PC-3 (cell line): ENCODE measurements at regions not wholly inside any gene's neighbourhood (a gene's known extent, or its start where the extent isn't known, plus 50 kb on each side); places are given as distances from the start of the nearest gene placed in this dataset.

ENCODE experiments used
- ATAC-seq: fragments of 200-7000 bp; cut with Tn5 transposase; 2 replicates; pipeline ENCODE4 v1.9.1; 2020; ENCODE audit warnings: mild to moderate bottlenecking, moderate library complexity
- BruUV-seq: library from RNA; stranded (reverse); fragments of 400-500 nt; replicated peaks from 2 replicates; lab custom pipeline; 2021; lab: Mats Ljungman, UMichigan
- CTCF ChIA-PET: fragments of 300-600 bp; sonication (Branson Sonifier 250); formaldehyde crosslinking; loops from one replicate; lab custom pipeline; 2022; ENCODE audit warnings: antibody characterized with exemption; lab: Charles Lee
- POLR2A ChIA-PET: fragments of 300-600 bp; sonication (Branson Sonifier 250); formaldehyde crosslinking; loops from one replicate; lab custom pipeline; 2022; ENCODE audit warnings: antibody characterized with exemption; ENCODE audit not compliant: unreplicated experiment; lab: Charles Lee
- DNase-seq: peaks from one replicate; pipeline ENCODE4 v3.0.0-alpha.2; 2015
- H2AFZ ChIP-seq: fragments of 300-600 bp; sonication (generic); 2 replicates; pipeline ENCODE4 v1.6.0; 2016; ENCODE audit warnings: antibody characterized with exemption, low read length
- H3F3A ChIP-seq: fragments of 300-600 bp; sonication (generic); one replicate; pipeline ENCODE4 v1.6.0; 2017; ENCODE audit warnings: antibody characterized with exemption, low read length, control low read depth, mild to moderate bottlenecking; ENCODE audit not compliant: unreplicated experiment
- H3K27ac ChIP-seq: fragments of 300-600 bp; sonication (generic); 2 replicates; pipeline ENCODE4 v1.5.1; 2016; ENCODE audit warnings: mild to moderate bottlenecking, low read length
- H3K27me3 ChIP-seq: fragments of 300-600 bp; sonication (generic); 2 replicates; pipeline ENCODE4 v1.6.1; 2016; ENCODE audit warnings: low read length, mixed read lengths
- H3K36me3 ChIP-seq: fragments of 300-600 bp; sonication (generic); 2 replicates; pipeline ENCODE4 v1.6.1; 2016; ENCODE audit warnings: low read depth, mixed run types, low read length, mixed read lengths
- H3K4me1 ChIP-seq: fragments of 300-600 bp; sonication (generic); 2 replicates; pipeline ENCODE4 v1.5.1; 2016; ENCODE audit warnings: low read length; ENCODE audit not compliant: insufficient read depth
- H3K4me2 ChIP-seq: fragments of 300-600 bp; sonication (generic); 2 replicates; pipeline ENCODE4 v1.6.0; 2016; ENCODE audit warnings: low read length
- H3K4me3 ChIP-seq: fragments of 300-600 bp; sonication (generic); 2 replicates; pipeline ENCODE4 v1.5.1; 2016; ENCODE audit warnings: mild to moderate bottlenecking, low read length, mixed read lengths
- H3K79me2 ChIP-seq: fragments of 300-600 bp; sonication (generic); 2 replicates; pipeline ENCODE4 v1.6.1; 2017; ENCODE audit warnings: low read length, mixed read lengths
- H3K9ac ChIP-seq: fragments of 300-600 bp; sonication (generic); 2 replicates; pipeline ENCODE4 v1.6.0; 2016; ENCODE audit warnings: mild to moderate bottlenecking, low read length
- H3K9me2 ChIP-seq: fragments of 300-600 bp; sonication (generic); replicated peaks from 2 replicates; pipeline ENCODE4 v1.6.1; 2016; ENCODE audit warnings: mixed run types, low read length, mixed read lengths
- H3K9me3 ChIP-seq: fragments of 300-600 bp; sonication (generic); 2 replicates; pipeline ENCODE4 v1.6.1; 2016; ENCODE audit warnings: low read length, mixed read lengths
- H4K20me1 ChIP-seq: fragments of 300-600 bp; sonication (generic); 2 replicates; pipeline ENCODE4 v1.6.1; 2016; ENCODE audit warnings: low read length, mixed read lengths
- CTCF ChIP-seq: fragments of 300-600 bp; sonication (generic); conservative IDR thresholded peaks from 2 replicates; pipeline ENCODE4 v1.5.1; 2017; ENCODE audit warnings: antibody characterized with exemption, low read depth, mild to moderate bottlenecking, low read length
- EZH2 ChIP-seq: fragments of 300-600 bp; sonication (generic); IDR thresholded peaks from one replicate; pipeline ENCODE4 v1.6.1; 2017; ENCODE audit warnings: antibody characterized with exemption, mild to moderate bottlenecking, low read length; ENCODE audit not compliant: unreplicated experiment
- EZH2phosphoT487 ChIP-seq: fragments of 300-600 bp; sonication (generic); IDR thresholded peaks from 2 replicates; pipeline ENCODE4 v1.6.1; 2018; ENCODE audit warnings: mild to moderate bottlenecking, antibody characterized with exemption, low read length, borderline replicate concordance
- intact Hi-C: fragments of 100-400 bp; cut with micrococcal nuclease; formaldehyde crosslinking; loops from 2 replicates; pipeline ENCODE4 v1.9.0; 2023

GRCh38 chr21:16978309-16978895, 534.4 kb upstream of the CXADR start:
- no peaks in the 10 kb centered on the region for H3K4me1 ChIP-seq
- TF ChIP-seq EZH2phosphoT487 (no peak), EZH2 (no peak), CTCF (no peak)
- H3K9me3 ChIP-seq: peaks cover 14% of the 10 kb centered on the region; the same call in 1 of the 2 replicates
- no peak overlapping the region for H3K4me2 ChIP-seq
- no peak overlapping the region for H3K9ac ChIP-seq
- no peaks in the 10 kb centered on the region for H3K27me3 ChIP-seq
- POLR2A ChIA-PET: no interaction called here
- no peaks in the 10 kb centered on the region for H3K36me3 ChIP-seq
- no peak overlapping the region for H2AFZ ChIP-seq
- no peaks in the 10 kb centered on the region for H3F3A ChIP-seq
- H4K20me1 ChIP-seq: no peaks in the 10 kb centered on the region
- H3K4me3 ChIP-seq: no peak overlapping the region
- no peaks in the 10 kb centered on the region for H3K79me2 ChIP-seq
- H3K27ac ChIP-seq: no peak overlapping the region
- BruUV-seq: no TSS peak
- ATAC-seq (no peak), DNase-seq (no peak)
- no peaks in the 10 kb centered on the region for H3K9me2 ChIP-seq
- intact Hi-C loops: no loop called here
- CTCF ChIA-PET: no interaction called here

- Histone ChIP-seq H3K4me2 (no peak overlapping the region), H4K20me1 (no peaks in the 10 kb centered on the region), H3K9ac (no peak overlapping the region), H3K4me1 (no peaks in the 10 kb centered on the region), H2AFZ (no peak overlapping the region), H3K9me2 (no peaks in the 10 kb centered on the region), H3K9me3 (peaks cover 14% of the 10 kb centered on the region; the same call in 1 of the 2 replicates), H3F3A (no peaks in the 10 kb centered on the region), H3K36me3 (no peaks in the 10 kb centered on the region), H3K27me3 (no peaks in the 10 kb centered on the region), H3K79me2 (no peaks in the 10 kb centered on the region), H3K27ac (no peak overlapping the region), H3K4me3 (no peak overlapping the region)
- ChIA-PET CTCF (no interaction called here), POLR2A (no interaction called here)
- intact Hi-C loops: no loop called here
- DNase-seq: no peak
- no TSS peak for BruUV-seq
- no peak for TF ChIP-seq CTCF
- no peak for TF ChIP-seq EZH2
- no peak for TF ChIP-seq EZH2phosphoT487
- no peak for ATAC-seq
Measured at GRCh38 chr21:16979574-16979973, 533.3 kb upstream of the CXADR start.

GRCh38 chr21:16983420-16983819, 529.4 kb upstream of the CXADR start:
- H3K4me3 ChIP-seq: no peak overlapping the region
- TF ChIP-seq EZH2: no peak
- TF ChIP-seq EZH2phosphoT487: no peak
- TF ChIP-seq CTCF: no peak
- no peak overlapping the region for H2AFZ ChIP-seq
- no TSS peak for BruUV-seq
- DNase-seq (no peak), ATAC-seq (no peak)
- H3K4me1 ChIP-seq: no peaks in the 10 kb centered on the region
- H3K9ac ChIP-seq: no peak overlapping the region
- intact Hi-C loops: no loop called here
- H3K9me3 ChIP-seq: peaks cover 16% of the 10 kb centered on the region
- ChIA-PET CTCF (no interaction called here), POLR2A (no interaction called here)
- H3K27ac ChIP-seq: no peak overlapping the region
- H3K9me2 ChIP-seq: no peaks in the 10 kb centered on the region
- no peak overlapping the region for H3K4me2 ChIP-seq
- no peaks in the 10 kb centered on the region for H4K20me1 ChIP-seq
- no peaks in the 10 kb centered on the region for H3K36me3 ChIP-seq
- no peaks in the 10 kb centered on the region for H3K27me3 ChIP-seq
- no peaks in the 10 kb centered on the region for H3F3A ChIP-seq
- H3K79me2 ChIP-seq: no peaks in the 10 kb centered on the region
